ENCODE measurements at regions not wholly inside any gene's neighbourhood (a gene's known extent, or its start where the extent isn't known, plus 50 kb on each side); places are given as distances from the start of the nearest gene placed in this dataset.

GRCh38 chr18:30142248-30142647, 900.3 kb downstream of the DSC3 start:
- TF ChIP-seq CTCF (IDR thresholded peaks at IDR 0.05; ENCODE audit: insufficient read depth, low read length) (no peak), POLR2AphosphoS5 (IDR thresholded peaks at IDR 0.05; ENCODE audit: low read depth) (no peak), REST (IDR thresholded peaks at IDR 0.05; ENCODE audit: insufficient replicate concordance, low read depth) (no peak), SPI1 (IDR thresholded peaks at IDR 0.05; ENCODE audit: borderline replicate concordance, low read depth) (no peak)
